Large intestine (tissue), 3 donors: ENCODE measurements at regions not wholly inside any gene's neighbourhood (a gene's known extent, or its start where the extent isn't known, plus 50 kb on each side); places are given as distances from the start of the nearest gene placed in this dataset.
"Not testable (repeated sequence)": the region's sequence is repeated elsewhere in the genome, so short reads cannot be mapped to it uniquely, and the experiment has no call there.

Source experiments
- DNase-seq, 2 donors: peaks; one replicate each; pipeline versions ENCODE4 v3.0.0 to v3.0.0-alpha.2; 2013
- H3K27ac ChIP-seq: one replicate; pipeline ENCODE4 v1.5.1; 2013; ENCODE audit warnings: low read length
- H3K27me3 ChIP-seq: 2 replicates; pipeline ENCODE4 v1.6.1; 2013; ENCODE audit warnings: low read length; ENCODE audit not compliant: control insufficient read depth, insufficient read depth
- H3K36me3 ChIP-seq: 2 replicates; pipeline ENCODE4 v1.6.1; 2013; ENCODE audit warnings: low read length; ENCODE audit not compliant: control insufficient read depth, insufficient read depth
- H3K4me1 ChIP-seq: one replicate; pipeline ENCODE4 v1.6.1; 2013; ENCODE audit warnings: low read length; ENCODE audit not compliant: control insufficient read depth, insufficient read depth
- H3K4me3 ChIP-seq: one replicate; pipeline ENCODE4 v1.5.1; 2013; ENCODE audit warnings: low read length
- H3K9me3 ChIP-seq: one replicate; pipeline ENCODE4 v1.6.1; 2013; ENCODE audit warnings: mild to moderate bottlenecking, low read depth, low read length, moderate library complexity; ENCODE audit not compliant: control insufficient read depth
- WGBS: methylation state at CpG from one replicate; pipeline ENCODE4 v1.1.5; 2013; ENCODE audit warnings: low lambda C conversion rate; ENCODE audit not compliant: insufficient coverage; 5-methylcytosine and 5-hydroxymethylcytosine counted together

DNA sequence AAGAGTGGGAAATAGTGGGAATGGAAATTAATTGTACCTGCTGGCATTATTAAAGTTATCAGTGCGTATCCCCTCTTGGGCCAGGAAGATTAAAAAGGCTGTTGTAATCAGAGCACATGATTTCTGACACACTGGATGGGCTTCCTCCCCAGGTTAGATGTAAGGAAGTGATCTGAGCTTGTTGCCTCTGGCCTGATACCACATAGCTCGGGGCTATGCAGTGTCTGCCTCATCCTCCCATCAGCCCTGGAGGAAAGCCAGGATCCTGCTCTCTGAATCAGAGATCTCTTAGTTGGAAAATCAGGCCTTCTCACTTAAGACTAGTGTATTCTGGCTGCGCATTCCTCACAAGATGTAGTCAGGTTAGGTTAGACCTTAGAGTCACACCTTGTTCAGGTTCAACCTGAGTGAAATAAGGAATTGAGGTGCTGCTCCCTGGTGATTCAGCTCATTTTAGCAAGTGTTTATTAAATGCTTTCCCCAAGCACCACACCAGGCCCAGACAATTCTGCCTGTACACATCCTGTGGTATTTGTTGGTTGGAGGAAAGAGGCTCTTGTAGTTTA is 108.2 kb upstream of the IKBKE start:
- DNase-seq, H3K4me1 ChIP-seq, H3K27me3 ChIP-seq, H3K9me3 ChIP-seq, H3K4me3 ChIP-seq, H3K36me3 ChIP-seq, H3K27ac ChIP-seq: not testable (repeated sequence)
- no CpG with 5 or more reads among the region's 3 CpGs for WGBS

DNA sequence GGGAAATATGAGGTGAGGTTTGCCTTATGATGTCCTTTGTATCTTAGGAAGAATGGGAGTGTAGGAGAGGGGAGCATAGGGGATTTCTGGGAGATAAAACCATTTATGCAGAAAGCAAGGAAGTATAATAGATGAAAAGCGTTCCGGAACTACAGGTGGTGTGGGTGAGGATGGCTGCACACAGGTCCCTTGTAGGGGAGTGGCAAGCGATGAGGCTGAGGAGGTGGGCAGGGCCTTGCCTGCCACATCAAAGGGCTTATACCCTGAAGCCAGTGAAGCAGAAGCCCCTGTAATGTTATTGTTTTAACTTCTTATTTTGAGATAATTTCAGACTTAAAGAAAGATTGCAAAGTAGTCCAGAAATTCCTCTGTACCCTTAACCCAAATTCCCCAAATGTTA is 107.3 kb upstream of the IKBKE start:
- not testable (repeated sequence) for H3K27me3 ChIP-seq, H3K4me3 ChIP-seq, H3K36me3 ChIP-seq, H3K4me1 ChIP-seq, DNase-seq, H3K27ac ChIP-seq, H3K9me3 ChIP-seq
- no CpG with 5 or more reads among the region's 3 CpGs for WGBS

DNA sequence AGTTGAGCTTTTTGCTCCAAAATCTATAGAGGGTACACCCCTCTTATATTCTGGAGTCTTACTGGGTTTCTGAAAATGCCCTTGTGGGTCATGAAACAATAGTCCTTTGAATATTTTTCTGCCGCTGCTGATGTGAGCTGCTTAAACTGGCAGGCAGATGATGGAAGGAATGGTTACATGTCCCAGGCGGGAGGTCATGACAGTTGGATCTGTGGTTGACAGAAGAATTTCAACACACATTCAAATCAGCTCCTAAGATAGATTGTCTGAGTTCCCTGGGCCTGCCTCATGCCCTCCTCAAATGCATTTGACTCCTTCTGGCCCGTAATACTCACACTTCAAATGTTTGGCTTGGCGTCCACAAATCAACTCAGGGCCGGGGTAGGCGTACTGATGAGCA is 105.0 kb upstream of the IKBKE start:
- H3K4me3 ChIP-seq, H3K27me3 ChIP-seq, H3K4me1 ChIP-seq, DNase-seq, H3K27ac ChIP-seq, H3K36me3 ChIP-seq, H3K9me3 ChIP-seq: not testable (repeated sequence)
- no CpG with 5 or more reads among the region's 6 CpGs for WGBS

DNA sequence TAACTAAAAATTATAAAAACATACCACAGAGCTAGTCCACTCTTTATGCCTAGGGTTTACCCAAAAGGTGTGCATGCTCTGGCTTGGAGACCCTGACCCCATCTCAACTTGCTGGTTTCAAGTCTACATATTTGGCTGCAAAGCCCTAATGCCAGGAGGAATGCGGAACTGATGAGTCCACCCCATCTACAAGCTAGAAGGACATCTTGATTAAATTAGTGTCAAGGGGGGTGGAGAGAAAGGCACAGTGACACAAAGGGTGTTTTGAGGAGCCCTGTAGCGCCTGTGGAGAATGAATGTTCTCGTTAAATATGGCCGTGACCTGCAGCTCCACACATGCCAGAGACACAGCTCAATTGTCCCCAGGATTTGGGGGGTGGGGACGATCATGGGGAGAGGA is 104.1 kb upstream of the IKBKE start:
- H3K4me1 ChIP-seq, H3K9me3 ChIP-seq, H3K36me3 ChIP-seq, DNase-seq, H3K27ac ChIP-seq, H3K27me3 ChIP-seq, H3K4me3 ChIP-seq: not testable (repeated sequence)
- no CpG with 5 or more reads among the region's 5 CpGs for WGBS

DNA sequence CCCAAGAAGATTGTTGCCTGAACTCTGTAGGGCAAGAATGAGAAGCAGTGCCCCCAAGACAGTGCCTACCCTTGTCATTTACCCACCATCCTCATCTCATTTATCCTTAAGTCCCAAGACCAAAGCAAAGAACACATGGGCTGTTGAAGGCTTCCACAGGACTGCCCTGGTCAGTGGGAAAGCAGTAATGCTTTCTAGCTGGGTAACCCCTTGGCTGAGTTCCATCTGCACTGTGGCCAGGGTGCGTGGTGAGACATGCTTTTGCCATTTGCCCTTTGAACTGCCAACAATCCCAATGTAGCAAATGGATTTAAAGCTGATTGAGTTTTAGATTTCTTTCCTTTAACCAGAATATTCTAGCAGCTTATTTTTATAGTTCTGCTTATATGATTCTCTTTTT is 103.5 kb upstream of the IKBKE start:
- not testable (repeated sequence) for H3K4me1 ChIP-seq, H3K4me3 ChIP-seq, H3K27me3 ChIP-seq, H3K27ac ChIP-seq, H3K36me3 ChIP-seq, H3K9me3 ChIP-seq, DNase-seq
- no CpG with 5 or more reads among the region's 1 CpG for WGBS

DNA sequence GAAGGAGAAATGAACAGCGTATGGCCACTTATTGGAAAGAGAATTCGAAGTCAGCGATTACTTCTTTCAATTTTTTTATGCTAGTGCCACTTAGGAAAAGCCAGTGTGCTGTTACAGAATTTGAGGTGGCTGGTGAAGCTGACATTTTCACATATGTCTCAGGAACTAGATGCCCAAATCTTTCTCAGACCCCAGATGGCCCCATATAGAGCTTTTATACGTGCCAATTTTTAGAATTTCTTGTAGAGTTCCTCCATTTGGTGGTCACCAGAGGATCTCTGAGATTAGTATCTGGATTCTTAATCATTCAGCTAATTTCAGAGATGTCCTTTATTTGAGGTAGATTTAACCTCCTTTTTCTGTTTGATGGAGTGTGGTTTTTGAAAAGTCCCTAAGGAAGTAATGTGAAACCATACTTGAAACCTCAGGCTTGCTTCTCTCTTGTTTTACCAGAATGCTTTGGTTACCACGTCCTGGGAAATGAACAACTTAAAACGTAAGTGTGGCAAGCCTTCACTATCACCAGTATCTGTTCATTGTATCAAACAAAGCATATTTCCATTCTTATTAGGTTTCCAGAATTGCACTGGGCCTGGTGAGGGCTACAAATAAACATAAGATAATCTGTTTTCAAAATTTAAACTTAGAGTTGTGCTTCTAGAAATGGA is 102.2 kb upstream of the IKBKE start:
- not testable (repeated sequence) for H3K9me3 ChIP-seq, H3K4me1 ChIP-seq, DNase-seq, H3K4me3 ChIP-seq, H3K27ac ChIP-seq, H3K27me3 ChIP-seq, H3K36me3 ChIP-seq
- WGBS, result no CpG with 5 or more reads among the region's 6 CpGs

DNA sequence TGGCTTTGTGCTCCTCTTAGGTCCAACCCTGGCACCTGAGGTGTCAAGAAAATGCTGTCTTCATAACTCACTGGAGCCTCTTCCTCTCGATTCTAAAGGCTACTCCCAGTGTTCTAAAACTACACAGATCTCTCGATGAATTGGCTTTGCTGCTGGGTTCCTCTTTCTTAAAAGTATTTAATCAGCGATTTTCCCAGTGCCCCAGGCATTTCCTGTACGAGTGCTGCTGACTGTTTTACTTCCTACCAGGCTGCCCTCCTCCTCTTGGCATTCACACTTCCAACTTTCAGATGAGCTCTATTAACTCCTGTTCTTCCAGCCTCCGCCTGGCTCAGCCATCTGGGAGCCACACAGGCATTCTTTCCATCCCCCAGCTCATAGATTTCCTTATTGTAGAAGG is 95.6 kb upstream of the IKBKE start:
- WGBS, result no CpG with 5 or more reads among the region's 5 CpGs
- not testable (repeated sequence) for H3K4me3 ChIP-seq, H3K27ac ChIP-seq, H3K36me3 ChIP-seq, H3K4me1 ChIP-seq, DNase-seq, H3K27me3 ChIP-seq, H3K9me3 ChIP-seq

DNA sequence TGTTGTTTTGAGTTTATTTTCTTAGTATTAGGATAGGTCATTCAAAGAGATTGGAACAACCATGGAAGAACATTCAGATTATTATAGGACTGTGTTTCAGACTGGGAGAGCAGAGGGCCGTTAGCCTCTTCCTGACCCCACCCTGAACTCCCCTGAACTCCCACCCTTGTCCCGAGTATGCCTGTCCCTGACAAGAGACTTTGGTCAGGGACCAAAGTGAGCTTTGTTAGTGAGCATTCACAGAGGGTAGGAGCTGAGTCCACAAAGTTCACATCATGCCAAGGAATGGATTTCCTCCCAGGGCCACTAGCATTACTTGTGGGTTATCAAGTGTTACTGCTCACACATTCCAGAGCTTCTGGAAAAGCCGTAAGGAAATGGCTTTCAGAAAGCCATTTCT is 94.7 kb upstream of the IKBKE start:
- H3K4me1 ChIP-seq, H3K36me3 ChIP-seq, H3K27me3 ChIP-seq, H3K27ac ChIP-seq, H3K9me3 ChIP-seq, H3K4me3 ChIP-seq: not testable (repeated sequence)
- peak in 1 of 2 donors; percentile 18 for DNase-seq
- no CpG with 5 or more reads among the region's 3 CpGs for WGBS

DNA sequence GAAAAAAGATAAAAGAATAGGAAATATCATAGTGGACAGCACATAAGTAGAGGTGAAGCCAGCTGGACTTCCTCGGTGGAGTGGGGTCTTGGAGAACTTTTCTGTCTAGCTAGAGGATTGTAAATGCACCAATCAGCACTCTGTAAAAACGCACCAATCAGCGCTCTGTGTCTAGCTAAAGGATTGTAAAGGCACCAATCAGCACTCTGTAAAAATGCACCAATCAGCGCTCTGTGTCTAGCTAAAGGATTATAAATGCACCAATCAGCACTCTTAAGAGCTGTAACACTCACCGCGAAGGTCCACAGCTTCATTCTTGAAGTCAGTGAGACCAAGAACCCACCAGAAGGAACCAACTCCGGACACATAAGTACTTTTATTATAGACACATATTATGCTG is 91.8 kb upstream of the IKBKE start:
- not testable (repeated sequence) for H3K4me1 ChIP-seq, DNase-seq, H3K27me3 ChIP-seq, H3K9me3 ChIP-seq, H3K27ac ChIP-seq, H3K36me3 ChIP-seq, H3K4me3 ChIP-seq
- WGBS, result no CpG with 5 or more reads among the region's 7 CpGs

DNA sequence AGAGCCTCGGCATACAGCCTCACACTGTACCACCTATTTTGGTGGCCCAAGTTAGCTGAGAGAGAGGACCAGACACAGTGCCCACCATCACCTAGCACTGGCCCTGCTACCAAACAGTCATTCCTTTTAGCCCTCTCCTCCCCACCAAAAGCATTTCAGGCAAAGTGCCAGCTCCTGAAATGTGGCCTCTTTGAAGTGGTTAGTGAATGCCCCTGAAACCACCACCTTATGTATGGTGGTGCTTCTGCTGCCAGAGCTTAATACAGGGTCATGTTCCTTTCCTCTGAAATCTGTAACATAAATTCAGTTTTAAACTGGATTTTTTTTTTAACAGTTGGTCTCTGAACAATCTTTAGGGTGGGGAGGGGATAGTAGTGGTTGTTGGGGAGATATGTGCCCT is 91.0 kb upstream of the IKBKE start:
- not testable (repeated sequence) for H3K4me1 ChIP-seq, H3K4me3 ChIP-seq, H3K27ac ChIP-seq, H3K9me3 ChIP-seq, DNase-seq, H3K27me3 ChIP-seq, H3K36me3 ChIP-seq
- WGBS, result no CpG with 5 or more reads among the region's 1 CpG

DNA sequence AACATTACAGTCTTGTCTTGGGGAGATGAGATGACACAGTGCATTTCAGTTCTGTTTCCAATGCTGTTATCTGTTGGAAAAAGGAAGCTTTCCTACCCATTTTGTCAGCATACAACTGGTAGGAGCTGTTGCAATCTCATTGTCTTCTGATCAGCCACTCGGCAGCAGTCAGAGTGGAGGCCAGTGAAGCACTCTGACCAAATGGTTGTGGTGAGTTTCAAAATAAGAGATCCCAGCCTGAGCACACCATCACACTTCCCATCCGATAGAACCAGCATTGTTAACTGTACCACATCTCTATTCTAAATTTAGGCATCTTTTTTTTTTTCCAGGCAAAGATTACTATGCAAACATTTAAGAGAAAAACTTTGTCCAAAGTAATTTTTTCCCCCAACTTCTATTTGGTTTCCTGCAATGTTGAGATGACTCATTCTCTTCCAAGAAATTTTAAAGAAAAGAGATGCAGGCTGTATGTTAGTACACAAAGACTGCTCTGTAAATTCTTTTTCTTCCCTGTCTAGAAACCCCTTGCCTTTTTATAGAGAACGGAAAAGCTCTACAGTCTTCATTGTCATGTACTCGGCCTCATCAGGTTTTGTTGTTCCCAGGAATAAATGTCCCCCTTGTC is 90.0 kb upstream of the IKBKE start:
- WGBS, result no CpG with 5 or more reads among the region's 4 CpGs
- H3K4me1 ChIP-seq, DNase-seq, H3K36me3 ChIP-seq, H3K9me3 ChIP-seq, H3K27ac ChIP-seq, H3K4me3 ChIP-seq, H3K27me3 ChIP-seq: not testable (repeated sequence)
